ENCODE measurements at regions not wholly inside any gene's neighbourhood (a gene's known extent, or its start where the extent isn't known, plus 50 kb on each side); places are given as distances from the start of the nearest gene placed in this dataset.

- TF ChIP-seq, protein P1, sequence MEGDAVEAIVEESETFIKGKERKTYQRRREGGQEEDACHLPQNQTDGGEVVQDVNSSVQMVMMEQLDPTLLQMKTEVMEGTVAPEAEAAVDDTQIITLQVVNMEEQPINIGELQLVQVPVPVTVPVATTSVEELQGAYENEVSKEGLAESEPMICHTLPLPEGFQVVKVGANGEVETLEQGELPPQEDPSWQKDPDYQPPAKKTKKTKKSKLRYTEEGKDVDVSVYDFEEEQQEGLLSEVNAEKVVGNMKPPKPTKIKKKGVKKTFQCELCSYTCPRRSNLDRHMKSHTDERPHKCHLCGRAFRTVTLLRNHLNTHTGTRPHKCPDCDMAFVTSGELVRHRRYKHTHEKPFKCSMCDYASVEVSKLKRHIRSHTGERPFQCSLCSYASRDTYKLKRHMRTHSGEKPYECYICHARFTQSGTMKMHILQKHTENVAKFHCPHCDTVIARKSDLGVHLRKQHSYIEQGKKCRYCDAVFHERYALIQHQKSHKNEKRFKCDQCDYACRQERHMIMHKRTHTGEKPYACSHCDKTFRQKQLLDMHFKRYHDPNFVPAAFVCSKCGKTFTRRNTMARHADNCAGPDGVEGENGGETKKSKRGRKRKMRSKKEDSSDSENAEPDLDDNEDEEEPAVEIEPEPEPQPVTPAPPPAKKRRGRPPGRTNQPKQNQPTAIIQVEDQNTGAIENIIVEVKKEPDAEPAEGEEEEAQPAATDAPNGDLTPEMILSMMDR (IDR thresholded peaks at IDR 0.05), result no peak
- TF ChIP-seq POLR2A (IDR thresholded peaks at IDR 0.05), result no peak
Observed at GRCh38 chr17:62897706-62898105, 68.3 kb upstream of the TANC2 start.

All from suprapubic skin (tissue), 3 donors.